ENCODE measurements at regions not wholly inside any gene's neighbourhood (a gene's known extent, or its start where the extent isn't known, plus 50 kb on each side); places are given as distances from the start of the nearest gene placed in this dataset.

DNA sequence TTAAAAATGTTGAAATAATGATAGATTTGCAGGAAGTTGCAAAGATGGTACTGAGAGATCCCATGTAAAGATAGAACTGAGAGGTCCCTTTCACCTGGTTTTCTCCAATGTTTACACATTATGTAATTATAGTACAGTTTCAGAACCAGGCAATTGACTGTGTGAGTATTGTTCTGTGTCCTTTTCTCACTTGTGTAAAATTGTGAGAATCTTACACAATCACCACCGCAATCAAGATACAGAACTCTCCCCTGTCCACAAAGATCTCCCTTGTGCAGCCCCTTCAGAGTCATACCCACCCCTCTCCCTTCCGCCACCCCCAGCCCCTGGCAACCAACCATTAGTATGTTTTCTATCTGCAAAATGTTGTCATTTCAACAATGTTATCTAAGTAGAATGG is 119.8 kb upstream of the NAV2 start:
- TF ChIP-seq, protein P1, sequence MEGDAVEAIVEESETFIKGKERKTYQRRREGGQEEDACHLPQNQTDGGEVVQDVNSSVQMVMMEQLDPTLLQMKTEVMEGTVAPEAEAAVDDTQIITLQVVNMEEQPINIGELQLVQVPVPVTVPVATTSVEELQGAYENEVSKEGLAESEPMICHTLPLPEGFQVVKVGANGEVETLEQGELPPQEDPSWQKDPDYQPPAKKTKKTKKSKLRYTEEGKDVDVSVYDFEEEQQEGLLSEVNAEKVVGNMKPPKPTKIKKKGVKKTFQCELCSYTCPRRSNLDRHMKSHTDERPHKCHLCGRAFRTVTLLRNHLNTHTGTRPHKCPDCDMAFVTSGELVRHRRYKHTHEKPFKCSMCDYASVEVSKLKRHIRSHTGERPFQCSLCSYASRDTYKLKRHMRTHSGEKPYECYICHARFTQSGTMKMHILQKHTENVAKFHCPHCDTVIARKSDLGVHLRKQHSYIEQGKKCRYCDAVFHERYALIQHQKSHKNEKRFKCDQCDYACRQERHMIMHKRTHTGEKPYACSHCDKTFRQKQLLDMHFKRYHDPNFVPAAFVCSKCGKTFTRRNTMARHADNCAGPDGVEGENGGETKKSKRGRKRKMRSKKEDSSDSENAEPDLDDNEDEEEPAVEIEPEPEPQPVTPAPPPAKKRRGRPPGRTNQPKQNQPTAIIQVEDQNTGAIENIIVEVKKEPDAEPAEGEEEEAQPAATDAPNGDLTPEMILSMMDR (IDR thresholded peaks at IDR 0.05) = no peak
- no peak for TF ChIP-seq EP300 (IDR thresholded peaks at IDR 0.05)
- no peak for TF ChIP-seq POLR2A (IDR thresholded peaks at IDR 0.05)
- no peak for TF ChIP-seq POLR2AphosphoS5 (IDR thresholded peaks at IDR 0.05)
